ENCODE measurements at regions not wholly inside any gene's neighbourhood (a gene's known extent, or its start where the extent isn't known, plus 50 kb on each side); places are given as distances from the start of the nearest gene placed in this dataset.

DNA sequence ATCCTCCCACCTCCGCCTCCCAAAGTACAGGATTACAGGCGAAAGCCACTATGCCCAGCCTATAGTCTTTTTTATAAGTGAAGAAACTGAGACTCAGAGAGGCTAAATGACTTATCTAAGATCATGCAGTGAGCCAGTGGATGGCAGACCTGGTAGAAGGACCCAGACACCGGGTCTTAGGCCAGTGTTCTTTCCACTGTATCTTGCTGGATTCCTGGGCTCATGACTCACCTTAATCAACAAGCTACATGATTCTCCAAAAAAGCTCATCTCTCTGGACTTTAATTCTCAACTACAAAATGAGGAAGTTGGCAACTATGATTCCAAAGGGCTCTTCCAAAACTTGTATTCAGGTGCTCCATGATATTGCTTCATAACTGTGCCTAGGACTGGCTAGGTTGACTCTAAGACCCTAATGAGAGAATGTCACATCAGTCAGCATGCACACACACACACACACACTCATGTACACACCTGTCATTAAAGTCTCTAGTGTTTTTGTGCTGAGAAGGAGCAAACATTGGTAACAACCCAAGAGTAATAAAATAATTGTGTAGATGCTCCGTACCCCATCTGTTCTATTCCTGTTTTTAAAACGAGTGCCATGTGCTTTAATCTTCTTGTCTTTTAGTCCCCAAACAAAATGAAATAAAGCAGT is 89.7 kb upstream of the SLC4A7 start:
- TF ChIP-seq TAF1 (conservative IDR thresholded peaks at IDR 0.05) (no peak), HNF4G (IDR thresholded peaks at IDR 0.05) (no peak), FOXA2 (IDR thresholded peaks at IDR 0.05) (no peak), HNF4A (conservative IDR thresholded peaks at IDR 0.05) (no peak), FOXA1 (IDR thresholded peaks at IDR 0.05) (no peak)
- TF ChIP-seq, protein P1, sequence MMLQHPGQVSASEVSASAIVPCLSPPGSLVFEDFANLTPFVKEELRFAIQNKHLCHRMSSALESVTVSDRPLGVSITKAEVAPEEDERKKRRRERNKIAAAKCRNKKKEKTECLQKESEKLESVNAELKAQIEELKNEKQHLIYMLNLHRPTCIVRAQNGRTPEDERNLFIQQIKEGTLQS (IDR thresholded peaks at IDR 0.05) = no peak
- TF ChIP-seq, protein P2, sequence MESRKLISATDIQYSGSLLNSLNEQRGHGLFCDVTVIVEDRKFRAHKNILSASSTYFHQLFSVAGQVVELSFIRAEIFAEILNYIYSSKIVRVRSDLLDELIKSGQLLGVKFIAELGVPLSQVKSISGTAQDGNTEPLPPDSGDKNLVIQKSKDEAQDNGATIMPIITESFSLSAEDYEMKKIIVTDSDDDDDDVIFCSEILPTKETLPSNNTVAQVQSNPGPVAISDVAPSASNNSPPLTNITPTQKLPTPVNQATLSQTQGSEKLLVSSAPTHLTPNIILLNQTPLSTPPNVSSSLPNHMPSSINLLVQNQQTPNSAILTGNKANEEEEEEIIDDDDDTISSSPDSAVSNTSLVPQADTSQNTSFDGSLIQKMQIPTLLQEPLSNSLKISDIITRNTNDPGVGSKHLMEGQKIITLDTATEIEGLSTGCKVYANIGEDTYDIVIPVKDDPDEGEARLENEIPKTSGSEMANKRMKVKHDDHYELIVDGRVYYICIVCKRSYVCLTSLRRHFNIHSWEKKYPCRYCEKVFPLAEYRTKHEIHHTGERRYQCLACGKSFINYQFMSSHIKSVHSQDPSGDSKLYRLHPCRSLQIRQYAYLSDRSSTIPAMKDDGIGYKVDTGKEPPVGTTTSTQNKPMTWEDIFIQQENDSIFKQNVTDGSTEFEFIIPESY (IDR thresholded peaks at IDR 0.05) = no peak
- no peak overlapping the region for H3K9ac ChIP-seq (ENCODE audit: low read depth in 1 of 2, low read length in 2 of 2)
- WGBS = 70% methylated on average over 5 of the region's 5 CpGs

DNA sequence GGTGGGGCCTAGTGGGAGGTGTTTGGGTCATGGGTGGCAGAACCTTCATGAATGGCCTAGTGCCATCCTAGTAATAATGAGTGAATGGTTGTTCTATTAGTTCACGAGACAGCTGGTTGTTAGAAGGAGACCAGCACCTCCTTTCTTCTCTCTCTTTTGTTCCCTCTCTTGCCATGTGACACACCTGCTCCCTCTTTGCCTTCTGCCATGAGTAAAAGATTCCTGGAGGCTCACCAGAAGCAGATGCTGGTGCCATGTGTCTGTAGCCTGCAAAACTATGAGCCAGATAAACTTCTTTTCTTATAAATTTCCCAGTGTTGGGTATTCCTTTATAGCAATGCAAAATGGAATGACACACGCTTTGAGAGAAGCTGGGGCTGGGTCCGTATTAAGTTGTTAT is 89.0 kb upstream of the SLC4A7 start:
- no peak overlapping the region for H3K9ac ChIP-seq (ENCODE audit: low read depth in 1 of 2, low read length in 2 of 2)
- no peak overlapping the region for H3K27ac ChIP-seq (ENCODE audit: low read depth in 1 of 2, low read length in 2 of 2)
- H3K27me3 ChIP-seq (ENCODE audit: control insufficient read depth in 4 of 4, insufficient read depth in 4 of 4, low read length in 3 of 4) = no peaks in the 10 kb centered on the region
- no peaks in the 10 kb centered on the region for H3K36me3 ChIP-seq (ENCODE audit: control insufficient read depth in 4 of 4, insufficient read depth in 3 of 4, low read depth in 1 of 4, low read length in 3 of 4)
- no peak for DNase-seq (ENCODE audit: low spot score)
- H3K4me3 ChIP-seq (ENCODE audit: low read depth in 1 of 3, low read length in 3 of 3) = no peak overlapping the region
- H3K4me1 ChIP-seq (ENCODE audit: control insufficient read depth in 4 of 4, insufficient read depth in 4 of 4, low read length in 3 of 4) = no peaks in the 10 kb centered on the region
- H3K9me3 ChIP-seq (ENCODE audit: control insufficient read depth in 4 of 4, low read length in 3 of 4) = no peaks in the 10 kb centered on the region
- no peak for TF ChIP-seq FOXA2 (IDR thresholded peaks at IDR 0.05)
- no peak for TF ChIP-seq FOXA1 (IDR thresholded peaks at IDR 0.05)
- TF ChIP-seq, protein P2 (IDR thresholded peaks at IDR 0.05) = no peak
- no peak for TF ChIP-seq HNF4A (conservative IDR thresholded peaks at IDR 0.05)
- TF ChIP-seq, protein P3, sequence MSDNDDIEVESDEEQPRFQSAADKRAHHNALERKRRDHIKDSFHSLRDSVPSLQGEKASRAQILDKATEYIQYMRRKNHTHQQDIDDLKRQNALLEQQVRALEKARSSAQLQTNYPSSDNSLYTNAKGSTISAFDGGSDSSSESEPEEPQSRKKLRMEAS (IDR thresholded peaks at IDR 0.05) = no peak
- TF ChIP-seq, protein P1 (IDR thresholded peaks at IDR 0.05) = no peak
- TF ChIP-seq SP1 (IDR thresholded peaks at IDR 0.05) = no peak
- TF ChIP-seq HNF4G (IDR thresholded peaks at IDR 0.05) = no peak
- no peak for TF ChIP-seq RXRA (IDR thresholded peaks at IDR 0.05)
- no peak for TF ChIP-seq TAF1 (conservative IDR thresholded peaks at IDR 0.05)
- TF ChIP-seq JUND (IDR thresholded peaks at IDR 0.05) = no peak
- no peak for TF ChIP-seq RAD21 (IDR thresholded peaks at IDR 0.05)
- TF ChIP-seq, protein P4, sequence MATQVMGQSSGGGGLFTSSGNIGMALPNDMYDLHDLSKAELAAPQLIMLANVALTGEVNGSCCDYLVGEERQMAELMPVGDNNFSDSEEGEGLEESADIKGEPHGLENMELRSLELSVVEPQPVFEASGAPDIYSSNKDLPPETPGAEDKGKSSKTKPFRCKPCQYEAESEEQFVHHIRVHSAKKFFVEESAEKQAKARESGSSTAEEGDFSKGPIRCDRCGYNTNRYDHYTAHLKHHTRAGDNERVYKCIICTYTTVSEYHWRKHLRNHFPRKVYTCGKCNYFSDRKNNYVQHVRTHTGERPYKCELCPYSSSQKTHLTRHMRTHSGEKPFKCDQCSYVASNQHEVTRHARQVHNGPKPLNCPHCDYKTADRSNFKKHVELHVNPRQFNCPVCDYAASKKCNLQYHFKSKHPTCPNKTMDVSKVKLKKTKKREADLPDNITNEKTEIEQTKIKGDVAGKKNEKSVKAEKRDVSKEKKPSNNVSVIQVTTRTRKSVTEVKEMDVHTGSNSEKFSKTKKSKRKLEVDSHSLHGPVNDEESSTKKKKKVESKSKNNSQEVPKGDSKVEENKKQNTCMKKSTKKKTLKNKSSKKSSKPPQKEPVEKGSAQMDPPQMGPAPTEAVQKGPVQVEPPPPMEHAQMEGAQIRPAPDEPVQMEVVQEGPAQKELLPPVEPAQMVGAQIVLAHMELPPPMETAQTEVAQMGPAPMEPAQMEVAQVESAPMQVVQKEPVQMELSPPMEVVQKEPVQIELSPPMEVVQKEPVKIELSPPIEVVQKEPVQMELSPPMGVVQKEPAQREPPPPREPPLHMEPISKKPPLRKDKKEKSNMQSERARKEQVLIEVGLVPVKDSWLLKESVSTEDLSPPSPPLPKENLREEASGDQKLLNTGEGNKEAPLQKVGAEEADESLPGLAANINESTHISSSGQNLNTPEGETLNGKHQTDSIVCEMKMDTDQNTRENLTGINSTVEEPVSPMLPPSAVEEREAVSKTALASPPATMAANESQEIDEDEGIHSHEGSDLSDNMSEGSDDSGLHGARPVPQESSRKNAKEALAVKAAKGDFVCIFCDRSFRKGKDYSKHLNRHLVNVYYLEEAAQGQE (IDR thresholded peaks at IDR 0.05) = no peak
- no peak for TF ChIP-seq GABPA (IDR thresholded peaks at IDR 0.05 in 1 of 2, conservative IDR thresholded peaks at IDR 0.05 in 1 of 2)
- TF ChIP-seq NR2F2 (IDR thresholded peaks at IDR 0.05) = no peak
- TF ChIP-seq YY1 (IDR thresholded peaks at IDR 0.05) = no peak
- TF ChIP-seq EGR1 (IDR thresholded peaks at IDR 0.05; ENCODE audit: low read depth in 2 of 2) = no peak
- TF ChIP-seq, protein P5, sequence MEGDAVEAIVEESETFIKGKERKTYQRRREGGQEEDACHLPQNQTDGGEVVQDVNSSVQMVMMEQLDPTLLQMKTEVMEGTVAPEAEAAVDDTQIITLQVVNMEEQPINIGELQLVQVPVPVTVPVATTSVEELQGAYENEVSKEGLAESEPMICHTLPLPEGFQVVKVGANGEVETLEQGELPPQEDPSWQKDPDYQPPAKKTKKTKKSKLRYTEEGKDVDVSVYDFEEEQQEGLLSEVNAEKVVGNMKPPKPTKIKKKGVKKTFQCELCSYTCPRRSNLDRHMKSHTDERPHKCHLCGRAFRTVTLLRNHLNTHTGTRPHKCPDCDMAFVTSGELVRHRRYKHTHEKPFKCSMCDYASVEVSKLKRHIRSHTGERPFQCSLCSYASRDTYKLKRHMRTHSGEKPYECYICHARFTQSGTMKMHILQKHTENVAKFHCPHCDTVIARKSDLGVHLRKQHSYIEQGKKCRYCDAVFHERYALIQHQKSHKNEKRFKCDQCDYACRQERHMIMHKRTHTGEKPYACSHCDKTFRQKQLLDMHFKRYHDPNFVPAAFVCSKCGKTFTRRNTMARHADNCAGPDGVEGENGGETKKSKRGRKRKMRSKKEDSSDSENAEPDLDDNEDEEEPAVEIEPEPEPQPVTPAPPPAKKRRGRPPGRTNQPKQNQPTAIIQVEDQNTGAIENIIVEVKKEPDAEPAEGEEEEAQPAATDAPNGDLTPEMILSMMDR (IDR thresholded peaks at IDR 0.05; ENCODE audit: low read depth, low read length, missing input control) = no peak
- WGBS = 93% methylated on average over 3 of the region's 3 CpGs

More for the DNA sequence above, 89.7 kb upstream of the SLC4A7 start:
- no peaks in the 10 kb centered on the region for H3K36me3 ChIP-seq (ENCODE audit: control insufficient read depth in 4 of 4, insufficient read depth in 3 of 4, low read depth in 1 of 4, low read length in 3 of 4)
- no peaks in the 10 kb centered on the region for H3K9me3 ChIP-seq (ENCODE audit: control insufficient read depth in 4 of 4, low read length in 3 of 4)
- no peak overlapping the region for H3K4me3 ChIP-seq (ENCODE audit: low read depth in 1 of 3, low read length in 3 of 3)
- DNase-seq (ENCODE audit: low spot score) = no peak
- H3K27me3 ChIP-seq (ENCODE audit: control insufficient read depth in 4 of 4, insufficient read depth in 4 of 4, low read length in 3 of 4) = no peaks in the 10 kb centered on the region
- no peaks in the 10 kb centered on the region for H3K4me1 ChIP-seq (ENCODE audit: control insufficient read depth in 4 of 4, insufficient read depth in 4 of 4, low read length in 3 of 4)
- no peak overlapping the region for H3K27ac ChIP-seq (ENCODE audit: low read depth in 1 of 2, low read length in 2 of 2)

Measured in liver (tissue), 8 donors.